MM.1S (cell line): ENCODE measurements at regions not wholly inside any gene's neighbourhood (a gene's known extent, or its start where the extent isn't known, plus 50 kb on each side); places are given as distances from the start of the nearest gene placed in this dataset.

Source experiments
- DNase-seq: peaks from one replicate; pipeline ENCODE4 v3.0.0-alpha.2; 2015
- H2AFZ ChIP-seq: fragments of 300-600 bp; sonication (generic); 2 replicates; pipeline ENCODE4 v1.6.0; 2016; ENCODE audit warnings: antibody characterized with exemption, low read length
- H3F3A ChIP-seq: fragments of 300-600 bp; sonication (generic); 2 replicates; pipeline ENCODE4 v1.6.1; 2016; ENCODE audit warnings: mild to moderate bottlenecking, antibody characterized with exemption, low read length, moderate library complexity, mixed read lengths; ENCODE audit not compliant: insufficient read depth
- H3K27ac ChIP-seq: fragments of 300-600 bp; sonication (generic); 2 replicates; pipeline ENCODE4 v1.5.1; 2016; ENCODE audit warnings: mild to moderate bottlenecking, low read length
- H3K27me3 ChIP-seq: fragments of 300-600 bp; sonication (generic); replicated peaks from 2 replicates; pipeline ENCODE4 v1.6.0; 2016; ENCODE audit warnings: low read length; ENCODE audit not compliant: insufficient read depth
- H3K36me3 ChIP-seq: fragments of 300-600 bp; sonication (generic); replicated peaks from 2 replicates; pipeline ENCODE4 v1.6.1; 2016; ENCODE audit warnings: mild to moderate bottlenecking, low read length, mixed read lengths; ENCODE audit not compliant: insufficient read depth
- H3K4me1 ChIP-seq: fragments of 300-600 bp; sonication (generic); 2 replicates; pipeline ENCODE4 v1.6.1; 2016; ENCODE audit warnings: low read length, mixed read lengths
- H3K4me2 ChIP-seq: fragments of 300-600 bp; sonication (generic); 2 replicates; pipeline ENCODE4 v1.6.0; 2016; ENCODE audit warnings: low read depth, low read length
- H3K4me3 ChIP-seq: fragments of 300-600 bp; sonication (generic); 2 replicates; pipeline ENCODE4 v1.5.1; 2016; ENCODE audit warnings: low read length, mixed read lengths
- H3K79me2 ChIP-seq: fragments of 300-600 bp; sonication (generic); 2 replicates; pipeline ENCODE4 v1.6.1; 2016; ENCODE audit warnings: mixed run types, low read length, mixed read lengths
- H3K9ac ChIP-seq: fragments of 300-600 bp; sonication (generic); 2 replicates; pipeline ENCODE4 v1.6.1; 2016; ENCODE audit warnings: low read length, mixed read lengths
- H3K9me2 ChIP-seq: fragments of 300-600 bp; sonication (generic); replicated peaks from 2 replicates; pipeline ENCODE4 v1.6.1; 2016; ENCODE audit warnings: mild to moderate bottlenecking, low read length, mixed read lengths; ENCODE audit not compliant: insufficient read depth
- H3K9me3 ChIP-seq: fragments of 300-600 bp; sonication (generic); replicated peaks from 2 replicates; pipeline ENCODE4 v1.6.1; 2016; ENCODE audit warnings: mild to moderate bottlenecking, low read length, mixed read lengths; ENCODE audit not compliant: insufficient read depth
- H4K20me1 ChIP-seq: fragments of 300-600 bp; sonication (generic); 2 replicates; pipeline ENCODE4 v1.6.1; 2016; ENCODE audit warnings: mild to moderate bottlenecking, low read length, moderate library complexity, mixed read lengths; ENCODE audit not compliant: insufficient read depth
- EZH2 ChIP-seq: fragments of 300-600 bp; sonication (generic); optimal IDR thresholded peaks from 2 replicates; pipeline ENCODE3; 2017; ENCODE audit warnings: low read depth, mild to moderate bottlenecking, antibody characterized with exemption, low read length, mixed read lengths
- EZH2phosphoT487 ChIP-seq: fragments of 300-600 bp; sonication (generic); IDR thresholded peaks from 2 replicates; pipeline ENCODE4 v1.6.1; 2018; ENCODE audit warnings: antibody characterized with exemption, low read length
- TF ChIP-seq, protein P1 (sequence below): fragments of 300-600 bp; sonication (generic); IDR thresholded peaks from 2 replicates; pipeline ENCODE4 v1.5.1; 2016; ENCODE audit warnings: antibody characterized with exemption, low read length, mixed read lengths

DNA sequence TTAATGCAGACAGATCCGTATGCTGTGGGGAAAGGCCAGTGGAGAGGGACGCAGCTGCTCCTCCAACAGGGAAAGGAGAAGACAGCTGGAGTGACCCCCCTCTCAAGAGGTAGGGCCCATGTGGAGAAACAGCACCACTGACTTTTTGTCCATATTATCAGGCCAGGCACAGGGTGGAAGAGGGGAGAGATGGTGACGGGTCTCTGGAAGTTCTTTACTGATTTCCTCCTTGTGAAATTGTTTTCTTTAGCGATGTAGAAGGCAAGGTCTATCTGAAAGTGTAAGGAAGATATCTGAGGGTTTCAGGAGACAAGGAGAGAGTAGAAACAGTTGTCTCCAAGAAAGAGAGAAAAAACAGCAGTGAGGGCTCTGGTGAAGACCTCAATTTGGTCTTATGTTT lies 338.8 kb downstream of the VPS13C start:
- no peak for DNase-seq
- Histone ChIP-seq H3K9ac (no peak overlapping the region), H3K4me1 (no peaks in the 10 kb centered on the region), H3K4me2 (no peak overlapping the region), H3K9me3 (no peaks in the 10 kb centered on the region), H3K36me3 (no peaks in the 10 kb centered on the region), H2AFZ (no peak overlapping the region), H4K20me1 (no peaks in the 10 kb centered on the region), H3K27ac (no peak overlapping the region), H3F3A (no peaks in the 10 kb centered on the region), H3K4me3 (no peak overlapping the region), H3K27me3 (no peaks in the 10 kb centered on the region), H3K9me2 (no peaks in the 10 kb centered on the region), H3K79me2 (no peaks in the 10 kb centered on the region)
- TF ChIP-seq EZH2phosphoT487 (no peak), EZH2 (no peak)
- TF ChIP-seq, protein P1, sequence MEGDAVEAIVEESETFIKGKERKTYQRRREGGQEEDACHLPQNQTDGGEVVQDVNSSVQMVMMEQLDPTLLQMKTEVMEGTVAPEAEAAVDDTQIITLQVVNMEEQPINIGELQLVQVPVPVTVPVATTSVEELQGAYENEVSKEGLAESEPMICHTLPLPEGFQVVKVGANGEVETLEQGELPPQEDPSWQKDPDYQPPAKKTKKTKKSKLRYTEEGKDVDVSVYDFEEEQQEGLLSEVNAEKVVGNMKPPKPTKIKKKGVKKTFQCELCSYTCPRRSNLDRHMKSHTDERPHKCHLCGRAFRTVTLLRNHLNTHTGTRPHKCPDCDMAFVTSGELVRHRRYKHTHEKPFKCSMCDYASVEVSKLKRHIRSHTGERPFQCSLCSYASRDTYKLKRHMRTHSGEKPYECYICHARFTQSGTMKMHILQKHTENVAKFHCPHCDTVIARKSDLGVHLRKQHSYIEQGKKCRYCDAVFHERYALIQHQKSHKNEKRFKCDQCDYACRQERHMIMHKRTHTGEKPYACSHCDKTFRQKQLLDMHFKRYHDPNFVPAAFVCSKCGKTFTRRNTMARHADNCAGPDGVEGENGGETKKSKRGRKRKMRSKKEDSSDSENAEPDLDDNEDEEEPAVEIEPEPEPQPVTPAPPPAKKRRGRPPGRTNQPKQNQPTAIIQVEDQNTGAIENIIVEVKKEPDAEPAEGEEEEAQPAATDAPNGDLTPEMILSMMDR, result no peak

DNA sequence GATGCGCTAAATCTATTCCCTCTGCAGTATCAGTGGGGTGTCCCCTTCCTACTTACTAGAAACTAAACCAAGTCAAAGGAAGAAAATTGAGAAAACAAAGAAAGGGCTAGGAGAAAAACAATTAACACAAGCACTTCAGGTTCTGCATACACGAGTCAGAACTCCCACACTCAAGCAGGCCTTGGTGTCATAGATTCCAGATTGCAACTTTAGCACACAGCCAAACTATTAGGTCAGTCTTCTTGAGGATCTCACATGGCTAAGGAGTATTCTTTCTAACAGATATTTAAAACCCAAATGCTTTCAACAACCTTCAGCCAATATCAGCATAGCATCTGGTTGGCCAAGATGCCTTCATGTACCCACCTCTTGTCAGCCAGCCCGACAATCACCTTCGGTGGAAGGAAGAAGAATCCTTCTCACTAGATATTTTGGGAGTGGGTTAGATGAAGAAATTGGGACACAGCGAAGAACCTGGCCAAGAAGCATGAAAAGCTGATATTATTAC lies 340.0 kb downstream of the VPS13C start:
- Histone ChIP-seq H3K4me3 (no peak overlapping the region), H3K9ac (no peak overlapping the region), H2AFZ (no peak overlapping the region), H3K79me2 (no peaks in the 10 kb centered on the region), H3F3A (no peaks in the 10 kb centered on the region), H3K4me1 (no peaks in the 10 kb centered on the region), H4K20me1 (no peaks in the 10 kb centered on the region), H3K27me3 (no peaks in the 10 kb centered on the region), H3K27ac (no peak overlapping the region), H3K9me2 (no peaks in the 10 kb centered on the region), H3K36me3 (no peaks in the 10 kb centered on the region), H3K9me3 (no peaks in the 10 kb centered on the region), H3K4me2 (no peak overlapping the region)
- TF ChIP-seq, protein P1, result no peak
- TF ChIP-seq EZH2, result no peak
- TF ChIP-seq EZH2phosphoT487, result no peak
- no peak for DNase-seq

DNA sequence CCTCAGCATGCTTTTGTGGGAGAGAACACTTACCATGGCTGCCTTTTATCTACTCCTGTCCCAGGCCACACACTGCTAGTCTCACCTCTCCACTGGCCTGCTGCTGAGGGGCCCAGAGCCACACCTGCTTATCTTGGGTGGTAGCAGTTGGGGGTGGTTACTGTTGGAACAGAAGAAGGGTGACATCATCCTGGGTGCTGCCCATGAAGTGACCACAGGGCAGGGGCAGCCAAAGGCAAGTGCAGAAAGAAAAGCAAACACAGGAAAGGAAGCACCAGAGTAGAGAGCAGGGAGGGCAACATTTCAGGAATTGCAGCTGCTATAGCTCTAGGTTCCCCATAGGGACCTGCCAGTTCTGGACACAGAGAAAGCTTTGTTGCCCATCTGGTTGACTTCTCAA lies 345.2 kb downstream of the VPS13C start:
- Histone ChIP-seq H3K27ac (no peak overlapping the region), H3K4me3 (no peak overlapping the region), H3K4me1 (no peaks in the 10 kb centered on the region), H3K4me2 (no peak overlapping the region), H3K79me2 (no peaks in the 10 kb centered on the region), H2AFZ (no peak overlapping the region), H3K9me2 (no peaks in the 10 kb centered on the region), H4K20me1 (no peaks in the 10 kb centered on the region), H3K36me3 (no peaks in the 10 kb centered on the region), H3K27me3 (no peaks in the 10 kb centered on the region), H3K9ac (no peak overlapping the region), H3F3A (no peaks in the 10 kb centered on the region), H3K9me3 (no peaks in the 10 kb centered on the region)
- DNase-seq, result no peak
- no peak for TF ChIP-seq EZH2
- TF ChIP-seq, protein P1, result no peak
- no peak for TF ChIP-seq EZH2phosphoT487
